ENCODE measurements at regions not wholly inside any gene's neighbourhood (a gene's known extent, or its start where the extent isn't known, plus 50 kb on each side); places are given as distances from the start of the nearest gene placed in this dataset.

DNA sequence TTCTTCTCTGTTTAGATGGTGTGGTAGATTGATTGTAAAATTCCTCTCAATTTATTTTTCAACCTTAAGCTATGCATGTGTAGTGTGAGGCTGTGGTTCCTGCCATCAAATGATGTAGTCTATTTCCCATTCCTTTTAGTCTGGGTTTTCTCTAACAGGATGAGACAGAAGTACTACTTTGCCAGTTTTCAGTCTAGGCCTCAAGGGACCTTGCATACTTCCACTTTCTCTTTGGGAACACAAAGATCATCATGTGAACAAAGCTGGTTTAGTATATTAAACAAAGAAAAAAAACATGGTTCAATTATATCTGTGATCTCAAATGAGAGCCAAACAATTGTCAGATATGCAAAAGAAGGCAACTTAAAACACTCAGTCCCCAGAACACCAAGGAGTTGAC, 1284.0 kb downstream of the RAPGEF2 start:
- TF ChIP-seq, protein P1, sequence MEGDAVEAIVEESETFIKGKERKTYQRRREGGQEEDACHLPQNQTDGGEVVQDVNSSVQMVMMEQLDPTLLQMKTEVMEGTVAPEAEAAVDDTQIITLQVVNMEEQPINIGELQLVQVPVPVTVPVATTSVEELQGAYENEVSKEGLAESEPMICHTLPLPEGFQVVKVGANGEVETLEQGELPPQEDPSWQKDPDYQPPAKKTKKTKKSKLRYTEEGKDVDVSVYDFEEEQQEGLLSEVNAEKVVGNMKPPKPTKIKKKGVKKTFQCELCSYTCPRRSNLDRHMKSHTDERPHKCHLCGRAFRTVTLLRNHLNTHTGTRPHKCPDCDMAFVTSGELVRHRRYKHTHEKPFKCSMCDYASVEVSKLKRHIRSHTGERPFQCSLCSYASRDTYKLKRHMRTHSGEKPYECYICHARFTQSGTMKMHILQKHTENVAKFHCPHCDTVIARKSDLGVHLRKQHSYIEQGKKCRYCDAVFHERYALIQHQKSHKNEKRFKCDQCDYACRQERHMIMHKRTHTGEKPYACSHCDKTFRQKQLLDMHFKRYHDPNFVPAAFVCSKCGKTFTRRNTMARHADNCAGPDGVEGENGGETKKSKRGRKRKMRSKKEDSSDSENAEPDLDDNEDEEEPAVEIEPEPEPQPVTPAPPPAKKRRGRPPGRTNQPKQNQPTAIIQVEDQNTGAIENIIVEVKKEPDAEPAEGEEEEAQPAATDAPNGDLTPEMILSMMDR (IDR thresholded peaks at IDR 0.05; ENCODE audit: insufficient read depth, low read depth, low read length): no peak
- TF ChIP-seq EZH2 (IDR thresholded peaks at IDR 0.05; ENCODE audit: insufficient read depth, low read length): no peak
